ENCODE measurements at regions not wholly inside any gene's neighbourhood (a gene's known extent, or its start where the extent isn't known, plus 50 kb on each side); places are given as distances from the start of the nearest gene placed in this dataset.

- Histone ChIP-seq H3K4me2 (no peak overlapping the region), H2AFZ (no peak overlapping the region; the same call in 1 of the 2 replicates), H3K27ac (no peak overlapping the region), H3K9me3 (ENCODE audit: insufficient read depth, low read depth) (no peaks in the 10 kb centered on the region), H3K4me1 (replicated peaks; ENCODE audit: insufficient read depth) (no peaks in the 10 kb centered on the region), H3K9me2 (ENCODE audit: insufficient read depth) (no peaks in the 10 kb centered on the region), H3K27me3 (ENCODE audit: insufficient read depth, low read depth) (no peaks in the 10 kb centered on the region), H3K79me2 (ENCODE audit: low read depth) (no peaks in the 10 kb centered on the region), H4K20me1 (ENCODE audit: insufficient read depth) (no peaks in the 10 kb centered on the region), H3K4me3 (no peak overlapping the region), H3F3A (ENCODE audit: insufficient read depth, low read depth) (no peaks in the 10 kb centered on the region), H3K36me3 (ENCODE audit: low read depth) (no peaks in the 10 kb centered on the region)
- ChIA-PET CTCF (no interaction called here), POLR2A (ENCODE audit: unreplicated experiment) (no interaction called here)
- no peak for DNase-seq
- intact Hi-C loops (cut with micrococcal nuclease; ENCODE audit: unreplicated experiment), result no loop called here
- BruUV-seq (replicated peaks), result no TSS peak
- TF ChIP-seq EZH2 (IDR thresholded peaks at IDR 0.05; ENCODE audit: low read depth) (no peak), CTCF (conservative IDR thresholded peaks at IDR 0.05) (no peak)
Measured at GRCh38 chr14:48390346-48390745, 714.9 kb upstream of the MDGA2 start.

- intact Hi-C loops (cut with micrococcal nuclease; ENCODE audit: unreplicated experiment), result no loop called here
- CTCF ChIA-PET, result no interaction called here
- Histone ChIP-seq H3K4me2 (no peak overlapping the region), H4K20me1 (ENCODE audit: insufficient read depth) (no peaks in the 10 kb centered on the region), H3K9me3 (ENCODE audit: insufficient read depth, low read depth) (no peaks in the 10 kb centered on the region), H3K4me3 (no peak overlapping the region), H3K27me3 (ENCODE audit: insufficient read depth, low read depth) (no peaks in the 10 kb centered on the region), H3K9me2 (ENCODE audit: insufficient read depth) (no peaks in the 10 kb centered on the region), H3F3A (ENCODE audit: insufficient read depth, low read depth) (no peaks in the 10 kb centered on the region), H3K36me3 (ENCODE audit: low read depth) (no peaks in the 10 kb centered on the region), H3K79me2 (ENCODE audit: low read depth) (no peaks in the 10 kb centered on the region), H3K4me1 (replicated peaks; ENCODE audit: insufficient read depth) (no peaks in the 10 kb centered on the region), H2AFZ (no peak overlapping the region), H3K27ac (no peak overlapping the region)
- no peak for DNase-seq
- POLR2A ChIA-PET (ENCODE audit: unreplicated experiment), result no interaction called here
- BruUV-seq (replicated peaks), result no TSS peak
- TF ChIP-seq CTCF (conservative IDR thresholded peaks at IDR 0.05) (no peak), EZH2 (IDR thresholded peaks at IDR 0.05; ENCODE audit: low read depth) (no peak)
Measured at GRCh38 chr14:48384821-48385220, 709.4 kb upstream of the MDGA2 start.

GRCh38 chr14:48382961-48383360 is 707.6 kb upstream of the MDGA2 start:
- ChIA-PET POLR2A (ENCODE audit: unreplicated experiment) (interaction anchor here (0.7 kb wide), 1 partner anchor 920 kb away, joined by 3 read pairs; no protein-coding TSS in a partner anchor), CTCF (no interaction called here)
- H3K27ac ChIP-seq, result no peak overlapping the region
- H3K9me3 ChIP-seq (ENCODE audit: insufficient read depth, low read depth), result no peaks in the 10 kb centered on the region
- intact Hi-C loops (cut with micrococcal nuclease; ENCODE audit: unreplicated experiment), result no loop called here
- no peaks in the 10 kb centered on the region for H3K79me2 ChIP-seq (ENCODE audit: low read depth)
- no peak for TF ChIP-seq CTCF (conservative IDR thresholded peaks at IDR 0.05)
- TF ChIP-seq EZH2 (IDR thresholded peaks at IDR 0.05; ENCODE audit: low read depth), result no peak
- H2AFZ ChIP-seq, result no peak overlapping the region
- H4K20me1 ChIP-seq (ENCODE audit: insufficient read depth), result no peaks in the 10 kb centered on the region
- H3K27me3 ChIP-seq (ENCODE audit: insufficient read depth, low read depth), result no peaks in the 10 kb centered on the region
- no peak overlapping the region for H3K4me2 ChIP-seq
- BruUV-seq (replicated peaks), result no TSS peak
- no peak overlapping the region for H3K4me3 ChIP-seq
- no peaks in the 10 kb centered on the region for H3K36me3 ChIP-seq (ENCODE audit: low read depth)
- H3K4me1 ChIP-seq (replicated peaks; ENCODE audit: insufficient read depth), result no peaks in the 10 kb centered on the region
- no peak for DNase-seq
- H3F3A ChIP-seq (ENCODE audit: insufficient read depth, low read depth), result no peaks in the 10 kb centered on the region
- no peaks in the 10 kb centered on the region for H3K9me2 ChIP-seq (ENCODE audit: insufficient read depth)

Data from PC-9 (cell line).